Activated CD8-positive, alpha-beta memory T cell treated with anti-CD3 and anti-CD28 coated beads, Interleukin-2, amount 50 U/mL, for 1 hour (primary cell): ENCODE measurements at regions not wholly inside any gene's neighbourhood (a gene's known extent, or its start where the extent isn't known, plus 50 kb on each side); places are given as distances from the start of the nearest gene placed in this dataset.

Source experiments
- DNase-seq: peaks from one replicate; pipeline ENCODE4 v3.0.0-alpha.2; 2020; ENCODE audit errors: extremely low read depth

GRCh38 chr5:61823781-61824180 lies 482.2 kb upstream of the KIF2A start:
- DNase-seq: no peak

GRCh38 chr5:61824396-61824795 lies 481.6 kb upstream of the KIF2A start:
- DNase-seq: no peak

GRCh38 chr5:61827445-61827975 lies 478.5 kb upstream of the KIF2A start:
- DNase-seq: no peak

GRCh38 chr5:61828856-61829255 lies 477.1 kb upstream of the KIF2A start:
- DNase-seq: no peak

GRCh38 chr5:61831736-61832135 lies 474.3 kb upstream of the KIF2A start:
- DNase-seq: no peak

GRCh38 chr5:61837788-61838187 lies 468.2 kb upstream of the KIF2A start:
- no peak for DNase-seq

- no peak for DNase-seq
These were observed 465.6 kb upstream of the KIF2A start for GRCh38 chr5:61840361-61840760.

GRCh38 chr5:61842840-61843239 lies 463.2 kb upstream of the KIF2A start:
- DNase-seq: no peak

- no peak for DNase-seq
These were observed 455.3 kb upstream of the KIF2A start for GRCh38 chr5:61850696-61851095.

- no peak for DNase-seq
These were observed 451.5 kb upstream of the KIF2A start for GRCh38 chr5:61854531-61854930.

- DNase-seq: no peak
These were observed 445.0 kb upstream of the KIF2A start for GRCh38 chr5:61860978-61861377.

- no peak for DNase-seq
These were observed 439.1 kb upstream of the KIF2A start for GRCh38 chr5:61866930-61867329.

- no peak for DNase-seq
These were observed 436.7 kb upstream of the KIF2A start for GRCh38 chr5:61869333-61869732.

- no peak for DNase-seq
These were observed 427.5 kb upstream of the KIF2A start for GRCh38 chr5:61878471-61878870.

GRCh38 chr5:61881821-61882487 lies 424.1 kb upstream of the KIF2A start:
- DNase-seq: no peak

GRCh38 chr5:61882901-61883500 lies 423.0 kb upstream of the KIF2A start:
- DNase-seq: no peak

GRCh38 chr5:61884252-61884855 lies 421.7 kb upstream of the KIF2A start:
- DNase-seq: no peak

GRCh38 chr5:61886214-61886613 lies 419.8 kb upstream of the KIF2A start:
- DNase-seq: no peak

GRCh38 chr5:61887271-61887670 lies 418.7 kb upstream of the KIF2A start:
- DNase-seq: no peak

- no peak for DNase-seq
These were observed 412.0 kb upstream of the KIF2A start for GRCh38 chr5:61894046-61894445.

GRCh38 chr5:61896811-61897210 lies 409.2 kb upstream of the KIF2A start:
- no peak for DNase-seq

- no peak for DNase-seq
These were observed 408.8 kb upstream of the KIF2A start for GRCh38 chr5:61897251-61897650.

- DNase-seq: no peak
These were observed 404.0 kb upstream of the KIF2A start for GRCh38 chr5:61901997-61902396.
